Suprapubic skin (tissue), 4 donors: ENCODE measurements at regions not wholly inside any gene's neighbourhood (a gene's known extent, or its start where the extent isn't known, plus 50 kb on each side); places are given as distances from the start of the nearest gene placed in this dataset.
"Not testable (repeated sequence)": the region's sequence is repeated elsewhere in the genome, so short reads cannot be mapped to it uniquely, and the experiment has no call there.

ENCODE experiments used
- DNase-seq, 2 donors: peaks; one replicate each; pipeline ENCODE4 v3.0.0-alpha.2; 2019; ENCODE audit warnings: low spot score in 2 of 2
- H3K27ac ChIP-seq: fragments of 200-600 bp; sonication (generic); one replicate; pipeline ENCODE4 v1.5.1; 2019
- H3K27me3 ChIP-seq: fragments of 200-600 bp; sonication (generic); one replicate; pipeline ENCODE4 v1.5.1; 2019
- H3K36me3 ChIP-seq: fragments of 200-600 bp; sonication (generic); one replicate; pipeline ENCODE4 v1.5.1; 2019
- H3K4me1 ChIP-seq: fragments of 200-600 bp; sonication (generic); one replicate; pipeline ENCODE4 v1.5.1; 2019
- H3K4me3 ChIP-seq: fragments of 200-600 bp; sonication (generic); one replicate; pipeline ENCODE4 v1.5.1; 2019; ENCODE audit warnings: mild to moderate bottlenecking
- H3K9me3 ChIP-seq: fragments of 200-600 bp; sonication (generic); one replicate; pipeline ENCODE4 v1.5.1; 2019
- CTCF ChIP-seq, 2 donors: fragments of 200-600 bp in 1 of 2; fragments of 450-650 bp in 1 of 2; sonication (generic) in 1 of 2; IDR thresholded peaks; one replicate each; pipeline ENCODE4 v1.5.1; 2016 to 2019; ENCODE audit warnings: antibody characterized with exemption in 2 of 2, mild to moderate bottlenecking in 1 of 2, moderate library complexity in 1 of 2
- EP300 ChIP-seq: sonication (generic); formaldehyde crosslinking; IDR thresholded peaks from one replicate; pipeline ENCODE4 v1.6.1; 2017; ENCODE audit warnings: antibody characterized with exemption
- POLR2A ChIP-seq, 2 donors: fragments of 450-650 bp; IDR thresholded peaks; one replicate each; pipeline ENCODE4 v1.6.1; 2017; ENCODE audit warnings: antibody characterized with exemption in 2 of 2, mild to moderate bottlenecking in 2 of 2, moderate library complexity in 2 of 2
- POLR2AphosphoS5 ChIP-seq, 3 donors: sonication (generic); formaldehyde crosslinking; IDR thresholded peaks; one replicate each; pipeline ENCODE4 v1.6.1; 2017; ENCODE audit warnings: antibody characterized with exemption in 3 of 3
- WGBS: methylation state at CpG from one replicate; pipeline ENCODE4 v1.1.5; 2018; 5-methylcytosine and 5-hydroxymethylcytosine counted together

DNA sequence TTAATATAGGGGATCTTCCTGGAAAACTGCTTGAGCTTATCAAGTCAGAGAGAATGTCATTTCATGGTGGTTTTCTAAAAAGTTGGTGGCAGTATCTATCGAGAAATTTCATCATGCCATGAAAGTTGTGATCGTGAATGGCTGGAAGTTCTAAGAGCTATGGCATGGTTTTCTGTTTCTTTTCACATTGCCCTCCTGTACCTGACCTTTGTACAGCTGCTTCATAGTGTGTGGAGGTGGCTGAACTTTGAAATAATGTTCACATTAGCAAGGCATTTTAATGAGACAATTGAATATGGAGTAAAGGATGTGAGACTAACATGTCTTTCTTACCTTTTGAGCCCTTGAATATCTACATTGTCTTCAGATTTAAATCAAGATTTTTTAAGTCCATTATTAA, 278.2 kb upstream of the ID4 start:
- H3K9me3 ChIP-seq: no peaks in the 10 kb centered on the region
- H3K4me1 ChIP-seq: peaks cover 5% of the 10 kb centered on the region
- H3K27ac ChIP-seq: no peak overlapping the region
- no peak for DNase-seq
- no peak overlapping the region for H3K4me3 ChIP-seq
- H3K27me3 ChIP-seq: no peaks in the 10 kb centered on the region
- no peak for TF ChIP-seq POLR2AphosphoS5 (IDR thresholded peaks at IDR 0.05)
- TF ChIP-seq POLR2A (IDR thresholded peaks at IDR 0.05): no peak
- no peaks in the 10 kb centered on the region for H3K36me3 ChIP-seq
- WGBS: 94% methylated on average over 2 of the region's 2 CpGs

- Histone ChIP-seq H3K27ac (no peak overlapping the region), H3K27me3 (no peaks in the 10 kb centered on the region), H3K4me1 (no peaks in the 10 kb centered on the region), H3K36me3 (no peaks in the 10 kb centered on the region), H3K9me3 (no peaks in the 10 kb centered on the region), H3K4me3 (no peak overlapping the region)
- no peak for DNase-seq
- no peak for TF ChIP-seq CTCF (IDR thresholded peaks at IDR 0.05)
- no peak for TF ChIP-seq EP300
- no peak for TF ChIP-seq POLR2AphosphoS5 (IDR thresholded peaks at IDR 0.05)
- TF ChIP-seq POLR2A (IDR thresholded peaks at IDR 0.05): no peak
- 90% methylated on average over 1 of the region's 1 CpG for WGBS
Observed at GRCh38 chr6:19562468-19562867, 274.7 kb upstream of the ID4 start.

DNA sequence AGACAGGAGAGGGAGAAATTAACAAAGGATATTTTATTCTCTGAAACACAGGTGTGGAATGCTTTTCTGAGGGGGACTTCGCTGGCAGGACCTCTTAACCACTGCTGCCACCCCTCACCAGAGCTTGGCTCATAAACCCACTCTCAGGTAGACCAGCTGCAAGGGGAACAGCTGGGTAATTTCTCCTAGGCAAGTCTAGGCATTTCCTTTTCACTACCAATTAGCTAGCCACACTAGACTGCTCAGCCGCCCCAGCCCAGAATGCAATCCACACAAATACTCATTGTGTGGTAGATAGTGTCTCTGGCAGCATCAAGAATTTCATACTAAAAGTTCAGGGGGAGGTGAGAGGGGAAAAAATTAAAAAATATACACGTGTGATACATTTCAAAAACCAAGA, 267.6 kb upstream of the ID4 start:
- DNase-seq: no peak
- Histone ChIP-seq H3K4me3 (no peak overlapping the region), H3K27ac (no peak overlapping the region), H3K4me1 (no peaks in the 10 kb centered on the region), H3K36me3 (no peaks in the 10 kb centered on the region), H3K9me3 (no peaks in the 10 kb centered on the region), H3K27me3 (no peaks in the 10 kb centered on the region)
- 70% methylated on average over 3 of the region's 3 CpGs for WGBS
- TF ChIP-seq POLR2AphosphoS5 (IDR thresholded peaks at IDR 0.05) (no peak), POLR2A (IDR thresholded peaks at IDR 0.05) (no peak), EP300 (no peak), CTCF (IDR thresholded peaks at IDR 0.05) (no peak)

- Histone ChIP-seq H3K4me1 (no peaks in the 10 kb centered on the region), H3K36me3 (no peaks in the 10 kb centered on the region), H3K4me3 (no peak overlapping the region), H3K9me3 (no peaks in the 10 kb centered on the region), H3K27ac (no peak overlapping the region), H3K27me3 (no peaks in the 10 kb centered on the region)
- WGBS: 89% methylated on average over 3 of the region's 3 CpGs
- no peak for DNase-seq
- no peak for TF ChIP-seq CTCF (IDR thresholded peaks at IDR 0.05)
- no peak for TF ChIP-seq POLR2AphosphoS5 (IDR thresholded peaks at IDR 0.05)
Observed at GRCh38 chr6:19571176-19571575, 266.0 kb upstream of the ID4 start.

GRCh38 chr6:19578481-19578880, 258.7 kb upstream of the ID4 start:
- WGBS: 62% methylated on average over 4 of the region's 4 CpGs
- no peak overlapping the region for H3K4me3 ChIP-seq
- H3K9me3 ChIP-seq: peaks cover 6% of the 10 kb centered on the region
- H3K4me1 ChIP-seq: no peaks in the 10 kb centered on the region
- H3K36me3 ChIP-seq: no peaks in the 10 kb centered on the region
- no peak for TF ChIP-seq POLR2A (IDR thresholded peaks at IDR 0.05)
- TF ChIP-seq CTCF (IDR thresholded peaks at IDR 0.05): no peak
- no peak for TF ChIP-seq EP300
- TF ChIP-seq POLR2AphosphoS5 (IDR thresholded peaks at IDR 0.05): no peak
- H3K27me3 ChIP-seq: no peaks in the 10 kb centered on the region
- DNase-seq: no peak
- H3K27ac ChIP-seq: no peak overlapping the region

- H3K9me3 ChIP-seq, H3K27ac ChIP-seq, H3K36me3 ChIP-seq, H3K27me3 ChIP-seq, DNase-seq, H3K4me3 ChIP-seq, H3K4me1 ChIP-seq: not testable (repeated sequence)
- 77% methylated on average over 4 of the region's 4 CpGs for WGBS
Observed at GRCh38 chr6:19584207-19584606, 253.0 kb upstream of the ID4 start.
